ENCODE measurements at regions not wholly inside any gene's neighbourhood (a gene's known extent, or its start where the extent isn't known, plus 50 kb on each side); places are given as distances from the start of the nearest gene placed in this dataset.
"Not testable (repeated sequence)": the region's sequence is repeated elsewhere in the genome, so short reads cannot be mapped to it uniquely, and the experiment has no call there.

- DNase-seq (ENCODE audit: low read depth): no peak
Measured at GRCh38 chr5:41995193-41995592, 70.1 kb downstream of the FBXO4 start.

GRCh38 chr5:42001673-42002072 is 76.6 kb downstream of the FBXO4 start:
- no peak for DNase-seq (ENCODE audit: low read depth)

- DNase-seq (ENCODE audit: low read depth): not testable (repeated sequence)
Measured at GRCh38 chr5:42003852-42004251, 78.8 kb downstream of the FBXO4 start.

- peak; percentile 35 for DNase-seq (ENCODE audit: low read depth)
Measured at GRCh38 chr5:42005561-42006153, 80.6 kb downstream of the FBXO4 start.

GRCh38 chr5:42013561-42013960 is 88.5 kb downstream of the FBXO4 start:
- no peak for DNase-seq (ENCODE audit: low read depth)

- no peak for DNase-seq (ENCODE audit: low read depth)
Measured at GRCh38 chr5:42015254-42015653, 90.2 kb downstream of the FBXO4 start.

GRCh38 chr5:42015681-42016080 is 90.6 kb downstream of the FBXO4 start:
- no peak for DNase-seq (ENCODE audit: low read depth)

GRCh38 chr5:42020788-42021530 is 95.9 kb downstream of the FBXO4 start:
- peak; percentile 7 for DNase-seq (ENCODE audit: low read depth)

GRCh38 chr5:42021923-42022322 is 96.8 kb downstream of the FBXO4 start:
- DNase-seq (ENCODE audit: low read depth): peak; percentile 9

GRCh38 chr5:42022383-42022972 is 97.4 kb downstream of the FBXO4 start:
- no peak for DNase-seq (ENCODE audit: low read depth)

- DNase-seq (ENCODE audit: low read depth): no peak
Measured at GRCh38 chr5:42026446-42026845, 101.4 kb downstream of the FBXO4 start.

GRCh38 chr5:42032137-42032536 is 107.1 kb downstream of the FBXO4 start:
- no peak for DNase-seq (ENCODE audit: low read depth)

- no peak for DNase-seq (ENCODE audit: low read depth)
Measured at GRCh38 chr5:42035526-42035925, 110.4 kb downstream of the FBXO4 start.

- DNase-seq (ENCODE audit: low read depth): no peak
Measured at GRCh38 chr5:42036379-42036778, 111.3 kb downstream of the FBXO4 start.

GRCh38 chr5:42037379-42037932 is 112.4 kb downstream of the FBXO4 start:
- DNase-seq (ENCODE audit: low read depth): no peak

GRCh38 chr5:42043400-42043799 is 118.3 kb downstream of the FBXO4 start:
- no peak for DNase-seq (ENCODE audit: low read depth)

- DNase-seq (ENCODE audit: low read depth): peak; percentile 23
Measured at GRCh38 chr5:42057254-42057690, 132.2 kb downstream of the FBXO4 start.

- DNase-seq (ENCODE audit: low read depth): no peak
Measured at GRCh38 chr5:42059291-42059690, 134.2 kb downstream of the FBXO4 start.

GRCh38 chr5:42059778-42060464 is 134.8 kb downstream of the FBXO4 start:
- DNase-seq (ENCODE audit: low read depth): no peak

GRCh38 chr5:42061121-42061520 is 136.0 kb downstream of the FBXO4 start:
- no peak for DNase-seq (ENCODE audit: low read depth)

- no peak for DNase-seq (ENCODE audit: low read depth)
Measured at GRCh38 chr5:42064821-42065220, 139.7 kb downstream of the FBXO4 start.

- no peak for DNase-seq (ENCODE audit: low read depth)
Measured at GRCh38 chr5:42066131-42066530, 141.1 kb downstream of the FBXO4 start.
